Peyer's patch (tissue), 4 donors: ENCODE measurements at regions not wholly inside any gene's neighbourhood (a gene's known extent, or its start where the extent isn't known, plus 50 kb on each side); places are given as distances from the start of the nearest gene placed in this dataset.

ENCODE experiments used
- POLR2A ChIP-seq, 2 donors: fragments of 450-650 bp; IDR thresholded peaks; one replicate each; pipeline ENCODE4 v1.5.1; 2017; ENCODE audit warnings: antibody characterized with exemption in 2 of 2, mild to moderate bottlenecking in 2 of 2, moderate library complexity in 2 of 2
- TF ChIP-seq, protein P1 (sequence below), 6 experiments: fragments of 450-650 bp in 4 of 6; fragments of 200-600 bp in 2 of 6; sonication (generic) in 1 of 6; IDR thresholded peaks; one replicate each; pipeline ENCODE4 v1.5.1; 2017 to 2019; ENCODE audit warnings: antibody characterized with exemption in 6 of 6, mild to moderate bottlenecking in 3 of 6, moderate library complexity in 1 of 6

GRCh38 chr4:3345384-3345783 is 52.6 kb downstream of the RGS12 start:
- TF ChIP-seq, protein P1, sequence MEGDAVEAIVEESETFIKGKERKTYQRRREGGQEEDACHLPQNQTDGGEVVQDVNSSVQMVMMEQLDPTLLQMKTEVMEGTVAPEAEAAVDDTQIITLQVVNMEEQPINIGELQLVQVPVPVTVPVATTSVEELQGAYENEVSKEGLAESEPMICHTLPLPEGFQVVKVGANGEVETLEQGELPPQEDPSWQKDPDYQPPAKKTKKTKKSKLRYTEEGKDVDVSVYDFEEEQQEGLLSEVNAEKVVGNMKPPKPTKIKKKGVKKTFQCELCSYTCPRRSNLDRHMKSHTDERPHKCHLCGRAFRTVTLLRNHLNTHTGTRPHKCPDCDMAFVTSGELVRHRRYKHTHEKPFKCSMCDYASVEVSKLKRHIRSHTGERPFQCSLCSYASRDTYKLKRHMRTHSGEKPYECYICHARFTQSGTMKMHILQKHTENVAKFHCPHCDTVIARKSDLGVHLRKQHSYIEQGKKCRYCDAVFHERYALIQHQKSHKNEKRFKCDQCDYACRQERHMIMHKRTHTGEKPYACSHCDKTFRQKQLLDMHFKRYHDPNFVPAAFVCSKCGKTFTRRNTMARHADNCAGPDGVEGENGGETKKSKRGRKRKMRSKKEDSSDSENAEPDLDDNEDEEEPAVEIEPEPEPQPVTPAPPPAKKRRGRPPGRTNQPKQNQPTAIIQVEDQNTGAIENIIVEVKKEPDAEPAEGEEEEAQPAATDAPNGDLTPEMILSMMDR (IDR thresholded peaks at IDR 0.05): no peak
- no peak for TF ChIP-seq POLR2A (IDR thresholded peaks at IDR 0.05)
